PC-9 (cell line): ENCODE measurements at regions not wholly inside any gene's neighbourhood (a gene's known extent, or its start where the extent isn't known, plus 50 kb on each side); places are given as distances from the start of the nearest gene placed in this dataset.

Source experiments
- EZH2 ChIP-seq: fragments of 200-600 bp; sonication (generic); IDR thresholded peaks from 2 replicates; pipeline ENCODE4 v1.8.0; 2017; ENCODE audit warnings: antibody characterized with exemption, low read depth
- TF ChIP-seq, protein P1 (sequence below): fragments of 200-600 bp; sonication (generic); conservative IDR thresholded peaks from 2 replicates; pipeline ENCODE4 v1.6.1; 2017; ENCODE audit warnings: mixed run types, antibody characterized with exemption, mild to moderate bottlenecking, moderate library complexity

DNA sequence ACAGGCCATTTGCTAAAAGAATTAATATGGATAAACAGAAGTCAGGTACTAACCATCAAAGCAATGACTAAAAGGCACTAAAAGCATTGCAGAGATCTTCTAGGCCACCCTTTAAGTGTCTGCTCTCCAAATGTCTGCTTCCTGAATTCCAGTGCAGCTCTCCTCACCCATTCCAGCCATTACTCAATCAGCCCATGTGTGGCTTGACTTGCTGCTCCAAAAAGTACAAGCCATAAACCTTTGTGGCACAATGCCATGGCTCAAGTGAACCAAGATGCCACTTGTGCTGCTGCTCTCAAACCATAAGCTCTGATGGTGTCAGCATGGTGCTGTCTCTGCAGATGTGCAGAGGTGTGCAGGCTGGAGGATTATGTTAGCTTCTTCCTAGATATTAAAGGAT, 290.2 kb upstream of the POU5F2 start:
- TF ChIP-seq, protein P1, sequence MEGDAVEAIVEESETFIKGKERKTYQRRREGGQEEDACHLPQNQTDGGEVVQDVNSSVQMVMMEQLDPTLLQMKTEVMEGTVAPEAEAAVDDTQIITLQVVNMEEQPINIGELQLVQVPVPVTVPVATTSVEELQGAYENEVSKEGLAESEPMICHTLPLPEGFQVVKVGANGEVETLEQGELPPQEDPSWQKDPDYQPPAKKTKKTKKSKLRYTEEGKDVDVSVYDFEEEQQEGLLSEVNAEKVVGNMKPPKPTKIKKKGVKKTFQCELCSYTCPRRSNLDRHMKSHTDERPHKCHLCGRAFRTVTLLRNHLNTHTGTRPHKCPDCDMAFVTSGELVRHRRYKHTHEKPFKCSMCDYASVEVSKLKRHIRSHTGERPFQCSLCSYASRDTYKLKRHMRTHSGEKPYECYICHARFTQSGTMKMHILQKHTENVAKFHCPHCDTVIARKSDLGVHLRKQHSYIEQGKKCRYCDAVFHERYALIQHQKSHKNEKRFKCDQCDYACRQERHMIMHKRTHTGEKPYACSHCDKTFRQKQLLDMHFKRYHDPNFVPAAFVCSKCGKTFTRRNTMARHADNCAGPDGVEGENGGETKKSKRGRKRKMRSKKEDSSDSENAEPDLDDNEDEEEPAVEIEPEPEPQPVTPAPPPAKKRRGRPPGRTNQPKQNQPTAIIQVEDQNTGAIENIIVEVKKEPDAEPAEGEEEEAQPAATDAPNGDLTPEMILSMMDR, result no peak
- TF ChIP-seq EZH2, result no peak
